ENCODE measurements at regions not wholly inside any gene's neighbourhood (a gene's known extent, or its start where the extent isn't known, plus 50 kb on each side); places are given as distances from the start of the nearest gene placed in this dataset.

- TF ChIP-seq CTCF (IDR thresholded peaks at IDR 0.05) (no peak), ZFX (IDR thresholded peaks at IDR 0.05; ENCODE audit: borderline replicate concordance) (no peak)
Observed at GRCh38 chr6:19167251-19167650, 669.9 kb upstream of the ID4 start.
